IMR-90 (cell line): ENCODE measurements at regions not wholly inside any gene's neighbourhood (a gene's known extent, or its start where the extent isn't known, plus 50 kb on each side); places are given as distances from the start of the nearest gene placed in this dataset.

Experiments
- ATAC-seq: fragments of 200-7000 bp; cut with Tn5 transposase; 2 replicates; pipeline ENCODE4 v1.9.1; 2020; ENCODE audit warnings: low read depth, mild to moderate bottlenecking, moderate library complexity
- BruUV-seq: library from RNA; stranded (reverse); fragments of 400-500 nt; replicated peaks from 2 replicates; lab custom pipeline; 2021; lab: Mats Ljungman, UMichigan
- CTCF ChIA-PET: fragments of 300-600 bp; formaldehyde crosslinking; extraction: SDS; loops from one replicate; lab custom pipeline; 2021; ENCODE audit warnings: antibody characterized with exemption; lab: Yijun Ruan, JAX
- POLR2A ChIA-PET: fragments of 300-600 bp; sonication (Branson Sonifier 250); formaldehyde crosslinking; loops from one replicate; lab custom pipeline; 2022; ENCODE audit warnings: antibody characterized with exemption; ENCODE audit not compliant: unreplicated experiment; lab: Charles Lee
- DNase-seq: peaks from one replicate; pipeline ENCODE4 v3.0.0; 2013
- H2AFZ ChIP-seq: replicated peaks from 2 replicates; pipeline ENCODE3; 2013; ENCODE audit warnings: low read length, mild to moderate bottlenecking; ENCODE audit not compliant: poor library complexity
- H2AK5ac ChIP-seq: 2 replicates; pipeline ENCODE4 v1.6.1; 2013; ENCODE audit warnings: low read depth, low read length, inconsistent platforms
- H2AK9ac ChIP-seq: replicated peaks from 2 replicates; pipeline ENCODE3; 2013; ENCODE audit warnings: mild to moderate bottlenecking, low read depth, low read length, moderate library complexity; ENCODE audit not compliant: poor library complexity
- H2BK120ac ChIP-seq: 2 replicates; pipeline ENCODE4 v1.6.1; 2013; ENCODE audit warnings: low read depth, low read length, inconsistent platforms
- H2BK15ac ChIP-seq: 3 replicates; pipeline ENCODE4 v1.6.1; 2013; ENCODE audit warnings: low read depth, low read length, inconsistent platforms
- H2BK20ac ChIP-seq: 2 replicates; pipeline ENCODE4 v1.6.1; 2013; ENCODE audit warnings: low read depth, mild to moderate bottlenecking, inconsistent platforms, low read length, moderate library complexity
- H2BK5ac ChIP-seq: 2 replicates; pipeline ENCODE4 v1.6.1; 2013; ENCODE audit warnings: mild to moderate bottlenecking, low read depth, low read length, inconsistent platforms; ENCODE audit not compliant: poor library complexity, severe bottlenecking
- H3K14ac ChIP-seq: replicated peaks from 2 replicates; pipeline ENCODE4 v1.6.1; 2013; ENCODE audit warnings: low read depth, low read length, inconsistent platforms
- H3K18ac ChIP-seq: 2 replicates; pipeline ENCODE4 v1.6.1; 2013; ENCODE audit warnings: low read depth, low read length, control low read depth
- H3K23ac ChIP-seq: 2 replicates; pipeline ENCODE4 v1.6.1; 2013; ENCODE audit warnings: low read depth, low read length, inconsistent platforms
- H3K27ac ChIP-seq: 2 replicates; pipeline ENCODE4 v1.5.1; 2013; ENCODE audit warnings: mild to moderate bottlenecking, control low read depth, low read length; ENCODE audit not compliant: insufficient read depth
- H3K27me3 ChIP-seq: 2 replicates; pipeline ENCODE4 v1.6.1; 2013; ENCODE audit warnings: low read length; ENCODE audit not compliant: control insufficient read depth, insufficient read depth
- H3K36me3 ChIP-seq: 2 replicates; pipeline ENCODE4 v1.6.1; 2013; ENCODE audit warnings: low read length, mixed read lengths; ENCODE audit not compliant: control insufficient read depth, insufficient read depth
- H3K4ac ChIP-seq: 2 replicates; pipeline ENCODE4 v1.6.1; 2013; ENCODE audit warnings: low read depth, low read length, inconsistent platforms
- H3K4me1 ChIP-seq: 2 replicates; pipeline ENCODE4 v1.6.1; 2013; ENCODE audit warnings: low read length, mixed read lengths; ENCODE audit not compliant: control insufficient read depth, insufficient read depth
- H3K4me2 ChIP-seq: 2 replicates; pipeline ENCODE4 v1.6.1; 2013; ENCODE audit warnings: low read depth, mild to moderate bottlenecking, control low read depth, low read length, moderate library complexity
- H3K4me3 ChIP-seq: 2 replicates; pipeline ENCODE4 v1.5.1; 2013; ENCODE audit warnings: low read depth, mild to moderate bottlenecking, control low read depth, low read length, moderate library complexity; ENCODE audit not compliant: insufficient read depth
- H3K56ac ChIP-seq: 2 replicates; pipeline ENCODE4 v1.6.1; 2013; ENCODE audit warnings: low read length, inconsistent platforms; ENCODE audit not compliant: insufficient read depth; ENCODE audit errors: extremely low read depth
- H3K79me1 ChIP-seq, 2 experiments: 2 replicates each; pipeline ENCODE4 v1.6.1; 2013; ENCODE audit warnings: low read length in 2 of 2, inconsistent platforms in 1 of 2, low read depth in 1 of 2
- H3K9ac ChIP-seq: 2 replicates; pipeline ENCODE4 v1.6.1; 2013; ENCODE audit warnings: low read depth, low read length, control low read depth
- H3K9me1 ChIP-seq: 2 replicates; pipeline ENCODE4 v1.6.1; 2013; ENCODE audit warnings: low read length, inconsistent platforms; ENCODE audit not compliant: insufficient read depth
- H3K9me3 ChIP-seq: 2 replicates; pipeline ENCODE4 v1.6.1; 2013; ENCODE audit warnings: low read length; ENCODE audit not compliant: control insufficient read depth, insufficient read depth
- H4K20me1 ChIP-seq: 2 replicates; pipeline ENCODE4 v1.6.1; 2013; ENCODE audit warnings: low read length, inconsistent platforms; ENCODE audit not compliant: insufficient read depth
- H4K5ac ChIP-seq: 2 replicates; pipeline ENCODE4 v1.6.1; 2013; ENCODE audit warnings: mild to moderate bottlenecking, low read depth, low read length, control low read depth
- H4K8ac ChIP-seq, 2 experiments: 2 replicates each; pipeline ENCODE4 v1.6.1; 2013; ENCODE audit warnings: low read depth in 2 of 2, low read length in 2 of 2, control low read depth in 1 of 2, inconsistent platforms in 1 of 2
- H4K91ac ChIP-seq: 2 replicates; pipeline ENCODE4 v1.6.1; 2013; ENCODE audit warnings: low read depth, low read length, inconsistent platforms; ENCODE audit not compliant: insufficient read depth
- BHLHE40 ChIP-seq: fragments of 150-350 bp; IDR thresholded peaks from 2 replicates; pipeline ENCODE4 v1.6.1; 2016; ENCODE audit warnings: mild to moderate bottlenecking, low read depth, low read length
- CTCF ChIP-seq: conservative IDR thresholded peaks from 2 replicates; pipeline ENCODE4 v1.5.1; 2012; ENCODE audit warnings: mild to moderate bottlenecking, low read depth, low read length, improper control_type of control experiment
- FOS ChIP-seq: fragments of 150-350 bp; IDR thresholded peaks from 2 replicates; pipeline ENCODE4 v1.6.1; 2016; ENCODE audit warnings: low read depth, low read length
- MAFK ChIP-seq: IDR thresholded peaks from 2 replicates; pipeline ENCODE4 v1.6.1; 2012; ENCODE audit warnings: low read depth, low read length, improper control_type of control experiment
- MAZ ChIP-seq: IDR thresholded peaks from 2 replicates; pipeline ENCODE4 v1.6.1; 2012; ENCODE audit warnings: low read depth, mild to moderate bottlenecking, low read length, improper control_type of control experiment, moderate library complexity, borderline replicate concordance
- NFE2L2 ChIP-seq: fragments of 150-350 bp; IDR thresholded peaks from 2 replicates; pipeline ENCODE4 v1.6.1; 2016; ENCODE audit warnings: low read depth, mild to moderate bottlenecking, low read length
- RCOR1 ChIP-seq: IDR thresholded peaks from 2 replicates; pipeline ENCODE4 v1.6.1; 2012; ENCODE audit warnings: mild to moderate bottlenecking, low read length, improper control_type of control experiment; ENCODE audit not compliant: insufficient replicate concordance
- USF2 ChIP-seq: fragments of 150-350 bp; IDR thresholded peaks from 2 replicates; pipeline ENCODE4 v1.6.1; 2017; ENCODE audit warnings: mild to moderate bottlenecking, antibody characterized with exemption, low read length, low read depth
- WGBS, 2 experiments: methylation state at CpG; one replicate each; pipeline versions ENCODE4 v1.1.5 to v1.1.7; 2013; ENCODE audit warnings: missing lambda C conversion rate in 2 of 2; ENCODE audit not compliant: insufficient read length in 1 of 2; ENCODE audit errors: extremely low coverage in 2 of 2; 5-methylcytosine and 5-hydroxymethylcytosine counted together
- dilution Hi-C: fragments of 300-500 bp; cut with HindIII; formaldehyde crosslinking; loops from one replicate; pipeline ENCODE4 v1.14.3; 2018; ENCODE audit warnings: low sequenced_read_pairs; ENCODE audit not compliant: unreplicated experiment
- in situ Hi-C: fragments of 300-500 bp; cut with MboI; formaldehyde crosslinking; loops from 3 replicates; pipeline ENCODE4 v1.14.3; 2019; ENCODE audit warnings: low sequenced_read_pairs, inconsistent platforms, mixed read lengths
- intact Hi-C: fragments of 100-400 bp; cut with micrococcal nuclease; formaldehyde crosslinking; loops from 2 replicates; pipeline ENCODE4 v1.10.0; 2022

- Histone ChIP-seq H4K91ac (no peak overlapping the region), H2AK5ac (no peak overlapping the region; the same call in 1 of the 2 replicates), H3K27me3 (no peaks in the 10 kb centered on the region), H3K14ac (no peak overlapping the region), H3K4me2 (no peak overlapping the region), H3K79me1 (no peaks in the 10 kb centered on the region), H4K5ac (no peak overlapping the region), H3K9me3 (no peaks in the 10 kb centered on the region), H2BK15ac (no peak overlapping the region), H3K4me3 (no peak overlapping the region), H3K56ac (no peak overlapping the region), H2AFZ (no peak overlapping the region), H4K8ac (no peak overlapping the region), H2BK20ac (no peak overlapping the region), H3K9me1 (no peaks in the 10 kb centered on the region), H3K27ac (no peak overlapping the region), H3K4me1 (no peaks in the 10 kb centered on the region), H4K20me1 (no peaks in the 10 kb centered on the region), H2BK120ac (no peak overlapping the region), H3K18ac (no peak overlapping the region), H3K36me3 (no peaks in the 10 kb centered on the region), H2AK9ac (peak overlapping the region; percentile 59), H3K4ac (no peak overlapping the region), H2BK5ac (no peak overlapping the region), H3K9ac (no peak overlapping the region), H3K23ac (no peak overlapping the region)
- BruUV-seq, result no TSS peak
- intact Hi-C loops, result no loop called here
- POLR2A ChIA-PET, result no interaction called here
- dilution Hi-C loops, result no loop called here
- CTCF ChIA-PET, result no interaction called here
- in situ Hi-C loops, result no loop called here
- TF ChIP-seq NFE2L2, result no peak
- TF ChIP-seq MAZ, result no peak
- no peak for TF ChIP-seq CTCF
- TF ChIP-seq MAFK, result no peak
- no peak for TF ChIP-seq FOS
- TF ChIP-seq USF2, result no peak
- no peak for TF ChIP-seq BHLHE40
- TF ChIP-seq RCOR1, result no peak
- DNase-seq (no peak), ATAC-seq (no peak)
- WGBS, 2 experiments, result no CpG with 5 or more reads among the region's 1 CpG
Measured at GRCh38 chr15:91482799-91483198, 370.7 kb upstream of the SLCO3A1 start.
